ENCODE measurements at regions not wholly inside any gene's neighbourhood (a gene's known extent, or its start where the extent isn't known, plus 50 kb on each side); places are given as distances from the start of the nearest gene placed in this dataset.

DNA sequence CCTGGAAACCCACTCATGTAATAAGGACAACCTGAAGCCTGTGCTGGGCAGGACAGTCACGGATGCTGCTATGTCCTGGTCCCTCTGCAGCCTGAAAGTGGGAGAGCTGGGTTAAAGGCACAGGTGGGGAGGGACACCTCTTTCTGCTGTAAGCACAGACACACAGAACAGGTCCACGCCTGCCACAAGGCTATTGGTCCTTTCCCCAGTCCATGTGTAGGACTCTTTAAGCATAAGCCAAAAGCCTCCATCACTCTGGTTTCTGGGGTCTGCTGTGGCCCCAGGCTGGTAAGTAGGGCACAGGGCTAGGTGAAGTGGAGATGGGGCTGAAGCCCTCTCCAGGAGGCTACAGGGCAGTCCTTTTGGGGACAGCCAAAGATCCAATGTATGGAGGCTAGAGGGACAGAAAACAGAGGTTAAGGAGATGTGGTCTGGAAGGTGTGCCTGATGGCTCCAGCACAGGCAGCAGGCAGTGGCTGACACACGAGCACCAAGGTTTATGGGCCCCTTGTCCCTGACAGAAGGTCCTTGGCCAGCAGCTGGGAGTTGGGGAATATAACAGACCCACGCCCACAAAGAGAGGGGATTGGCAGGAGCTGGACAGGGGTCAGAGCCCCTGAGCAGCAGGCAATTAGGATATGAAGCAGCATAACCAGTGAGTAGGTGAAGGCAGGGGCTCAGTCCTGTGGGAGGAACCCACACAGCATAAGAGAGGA lies 203.6 kb upstream of the MVB12B start:
- Histone ChIP-seq H3K27ac (no peak overlapping the region), H3K36me3 (no peaks in the 10 kb centered on the region), H3K9me3 (no peaks in the 10 kb centered on the region), H3K4me3 (no peak overlapping the region), H3K4me1 (peaks cover 0 to 8% (median 3%) of the 10 kb centered on the region in 4 donors), H3K27me3 (peaks cover 3% of the 10 kb centered on the region)
- TF ChIP-seq POLR2AphosphoS5 (IDR thresholded peaks at IDR 0.05) (no peak), EP300 (IDR thresholded peaks at IDR 0.05; ENCODE audit: low read depth) (no peak)
- intact Hi-C loops (cut with DNase I; ENCODE audit: low total_unique reads) (no loop called here), in situ Hi-C loops (cut with MboI; ENCODE audit: low pct_ligation_motif_present in 1 of 4, low pct_unique_long_range_greater_than_20kb in 1 of 4, low sequenced_read_pairs in 3 of 4) (no loop called here)
- DNase-seq, result no peak
- 69% methylated on average over 4 of the region's 4 CpGs; no CpG with 5 or more reads in 1 of the 2 donors for WGBS, 2 donors (ENCODE audit: low coverage in 1 of 2)

DNA sequence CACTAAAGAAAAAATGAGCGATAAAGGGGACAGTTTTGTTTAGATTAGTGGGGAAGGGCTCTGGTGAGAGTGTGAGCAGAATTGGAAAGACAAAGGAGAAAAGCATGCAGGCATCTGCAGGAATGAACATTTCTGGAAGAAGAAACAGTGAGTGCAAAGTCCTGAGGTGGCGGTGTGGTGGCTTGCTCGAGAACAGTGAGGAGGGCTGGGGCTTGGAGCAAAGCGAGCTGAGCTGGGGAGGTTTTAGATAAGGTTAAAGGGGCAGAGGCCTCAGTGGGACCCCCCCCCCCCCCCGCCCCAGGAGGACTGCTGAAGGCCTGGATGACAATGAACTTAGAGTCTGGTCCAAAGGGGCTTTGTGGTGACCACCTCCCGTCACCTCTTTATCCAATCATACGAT lies 202.7 kb upstream of the MVB12B start:
- H3K9me3 ChIP-seq, result no peaks in the 10 kb centered on the region
- no peak overlapping the region for H3K4me3 ChIP-seq
- TF ChIP-seq EP300 (IDR thresholded peaks at IDR 0.05; ENCODE audit: low read depth) (no peak), POLR2AphosphoS5 (IDR thresholded peaks at IDR 0.05) (no peak), POLR2A (IDR thresholded peaks at IDR 0.05) (no peak)
- TF ChIP-seq, protein P1, sequence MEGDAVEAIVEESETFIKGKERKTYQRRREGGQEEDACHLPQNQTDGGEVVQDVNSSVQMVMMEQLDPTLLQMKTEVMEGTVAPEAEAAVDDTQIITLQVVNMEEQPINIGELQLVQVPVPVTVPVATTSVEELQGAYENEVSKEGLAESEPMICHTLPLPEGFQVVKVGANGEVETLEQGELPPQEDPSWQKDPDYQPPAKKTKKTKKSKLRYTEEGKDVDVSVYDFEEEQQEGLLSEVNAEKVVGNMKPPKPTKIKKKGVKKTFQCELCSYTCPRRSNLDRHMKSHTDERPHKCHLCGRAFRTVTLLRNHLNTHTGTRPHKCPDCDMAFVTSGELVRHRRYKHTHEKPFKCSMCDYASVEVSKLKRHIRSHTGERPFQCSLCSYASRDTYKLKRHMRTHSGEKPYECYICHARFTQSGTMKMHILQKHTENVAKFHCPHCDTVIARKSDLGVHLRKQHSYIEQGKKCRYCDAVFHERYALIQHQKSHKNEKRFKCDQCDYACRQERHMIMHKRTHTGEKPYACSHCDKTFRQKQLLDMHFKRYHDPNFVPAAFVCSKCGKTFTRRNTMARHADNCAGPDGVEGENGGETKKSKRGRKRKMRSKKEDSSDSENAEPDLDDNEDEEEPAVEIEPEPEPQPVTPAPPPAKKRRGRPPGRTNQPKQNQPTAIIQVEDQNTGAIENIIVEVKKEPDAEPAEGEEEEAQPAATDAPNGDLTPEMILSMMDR (IDR thresholded peaks at IDR 0.05), result no peak
- DNase-seq, result no peak
- in situ Hi-C loops (cut with MboI; ENCODE audit: low pct_ligation_motif_present in 1 of 4, low pct_unique_long_range_greater_than_20kb in 1 of 4, low sequenced_read_pairs in 3 of 4), result no loop called here
- peaks cover 0 to 8% (median 3%) of the 10 kb centered on the region in 4 donors for H3K4me1 ChIP-seq
- peaks cover 3% of the 10 kb centered on the region for H3K27me3 ChIP-seq
- no peaks in the 10 kb centered on the region for H3K36me3 ChIP-seq
- no peak overlapping the region for H3K27ac ChIP-seq
- intact Hi-C loops (cut with DNase I; ENCODE audit: low total_unique reads), result no loop called here
- 49% methylated on average over 7 of the region's 7 CpGs; no CpG with 5 or more reads in 1 of the 2 donors for WGBS, 2 donors (ENCODE audit: low coverage in 1 of 2)

DNA sequence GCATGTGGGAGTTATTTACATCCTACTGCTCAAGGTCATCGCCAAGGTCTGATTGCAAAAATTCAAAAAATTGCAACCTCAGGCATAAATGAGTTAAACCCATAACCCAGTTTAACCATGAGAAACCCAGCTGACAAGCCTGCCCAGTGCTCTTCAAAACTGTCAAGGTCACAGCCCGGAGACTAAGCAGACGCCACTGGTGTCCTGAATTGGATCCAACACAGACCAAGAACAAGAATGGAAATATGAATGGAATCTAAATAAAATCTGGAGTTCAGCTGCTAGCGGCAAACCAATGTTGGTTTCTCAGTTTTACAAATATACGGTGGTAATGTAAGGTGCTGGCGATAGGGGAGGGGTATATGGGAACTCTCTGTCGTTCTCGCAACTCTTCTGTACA lies 201.5 kb upstream of the MVB12B start:
- TF ChIP-seq, protein P1 (IDR thresholded peaks at IDR 0.05), result no peak
- TF ChIP-seq POLR2AphosphoS5 (IDR thresholded peaks at IDR 0.05), result peak; percentile 19 to 72 (median 66)
- no peak overlapping the region for H3K4me3 ChIP-seq
- 43 to 55% methylated on average over 7 to 8 of the region's 8 CpGs for WGBS, 2 donors (ENCODE audit: low coverage in 1 of 2)
- intact Hi-C loops (cut with DNase I; ENCODE audit: low total_unique reads), result no loop called here
- H3K27ac ChIP-seq, result peak overlapping the region in 1 of 4 donors; percentile 21
- H3K27me3 ChIP-seq, result peaks cover 3% of the 10 kb centered on the region
- DNase-seq, result no peak
- in situ Hi-C loops (cut with MboI; ENCODE audit: low pct_ligation_motif_present in 1 of 4, low pct_unique_long_range_greater_than_20kb in 1 of 4, low sequenced_read_pairs in 3 of 4), result no loop called here
- H3K36me3 ChIP-seq, result no peaks in the 10 kb centered on the region
- no peaks in the 10 kb centered on the region for H3K9me3 ChIP-seq
- H3K4me1 ChIP-seq, result peaks cover 0 to 8% (median 3%) of the 10 kb centered on the region in 4 donors

DNA sequence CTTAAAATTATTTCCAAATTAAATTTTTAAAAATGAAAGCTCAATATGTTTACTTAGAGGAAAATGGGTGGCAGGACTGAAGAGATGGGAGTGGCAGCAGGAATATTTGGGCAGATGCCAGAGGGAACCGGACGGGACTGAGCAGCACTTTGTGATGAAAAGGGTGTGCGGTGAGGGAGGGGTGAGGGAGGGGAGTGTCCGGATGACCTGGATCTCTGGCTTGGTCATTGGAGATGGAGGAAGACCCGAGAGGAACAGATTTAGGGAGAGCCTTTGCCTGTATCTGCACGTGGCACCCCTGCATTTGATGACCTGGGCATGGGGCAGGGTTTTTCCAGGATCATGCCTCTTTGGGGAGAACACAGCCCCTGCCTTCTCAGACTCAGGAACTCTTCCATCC lies 201.1 kb upstream of the MVB12B start:
- no peak for TF ChIP-seq POLR2A (IDR thresholded peaks at IDR 0.05)
- no peak for TF ChIP-seq POLR2AphosphoS5 (IDR thresholded peaks at IDR 0.05)
- TF ChIP-seq, protein P1 (IDR thresholded peaks at IDR 0.05), result no peak
- no peak for TF ChIP-seq EP300 (IDR thresholded peaks at IDR 0.05; ENCODE audit: low read depth)
- H3K9me3 ChIP-seq, result no peaks in the 10 kb centered on the region
- in situ Hi-C loops (cut with MboI; ENCODE audit: low pct_ligation_motif_present in 1 of 4, low pct_unique_long_range_greater_than_20kb in 1 of 4, low sequenced_read_pairs in 3 of 4) (no loop called here), intact Hi-C loops (cut with DNase I; ENCODE audit: low total_unique reads) (no loop called here)
- H3K27ac ChIP-seq, result peak overlapping the region in 2 of 4 donors; percentile 21
- H3K4me1 ChIP-seq, result peaks cover 0 to 8% (median 3%) of the 10 kb centered on the region in 4 donors
- H3K36me3 ChIP-seq, result no peaks in the 10 kb centered on the region
- no peak for DNase-seq
- peaks cover 3% of the 10 kb centered on the region for H3K27me3 ChIP-seq
- H3K4me3 ChIP-seq, result no peak overlapping the region
- WGBS, 2 donors (ENCODE audit: low coverage in 1 of 2), result 16 to 26% methylated on average over 3 to 6 of the region's 6 CpGs
